ENCODE measurements at regions not wholly inside any gene's neighbourhood (a gene's known extent, or its start where the extent isn't known, plus 50 kb on each side); places are given as distances from the start of the nearest gene placed in this dataset.

- H3K4me3 ChIP-seq (ENCODE audit: low read length): no peak overlapping the region
- no peak for DNase-seq (ENCODE audit: low read depth)
- TF ChIP-seq, protein P1, sequence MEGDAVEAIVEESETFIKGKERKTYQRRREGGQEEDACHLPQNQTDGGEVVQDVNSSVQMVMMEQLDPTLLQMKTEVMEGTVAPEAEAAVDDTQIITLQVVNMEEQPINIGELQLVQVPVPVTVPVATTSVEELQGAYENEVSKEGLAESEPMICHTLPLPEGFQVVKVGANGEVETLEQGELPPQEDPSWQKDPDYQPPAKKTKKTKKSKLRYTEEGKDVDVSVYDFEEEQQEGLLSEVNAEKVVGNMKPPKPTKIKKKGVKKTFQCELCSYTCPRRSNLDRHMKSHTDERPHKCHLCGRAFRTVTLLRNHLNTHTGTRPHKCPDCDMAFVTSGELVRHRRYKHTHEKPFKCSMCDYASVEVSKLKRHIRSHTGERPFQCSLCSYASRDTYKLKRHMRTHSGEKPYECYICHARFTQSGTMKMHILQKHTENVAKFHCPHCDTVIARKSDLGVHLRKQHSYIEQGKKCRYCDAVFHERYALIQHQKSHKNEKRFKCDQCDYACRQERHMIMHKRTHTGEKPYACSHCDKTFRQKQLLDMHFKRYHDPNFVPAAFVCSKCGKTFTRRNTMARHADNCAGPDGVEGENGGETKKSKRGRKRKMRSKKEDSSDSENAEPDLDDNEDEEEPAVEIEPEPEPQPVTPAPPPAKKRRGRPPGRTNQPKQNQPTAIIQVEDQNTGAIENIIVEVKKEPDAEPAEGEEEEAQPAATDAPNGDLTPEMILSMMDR (conservative IDR thresholded peaks at IDR 0.05; ENCODE audit: low read depth, low read length): no peak
Measured at GRCh38 chr2:12340164-12340563, 376.6 kb upstream of the TRIB2 start.

- H3K4me3 ChIP-seq (ENCODE audit: low read length): no peak overlapping the region
- no peak for DNase-seq (ENCODE audit: low read depth)
- TF ChIP-seq, protein P1 (conservative IDR thresholded peaks at IDR 0.05; ENCODE audit: low read depth, low read length): no peak
Measured at GRCh38 chr2:12341215-12341614, 375.5 kb upstream of the TRIB2 start.

- no peak for DNase-seq (ENCODE audit: low read depth)
- no peak overlapping the region for H3K4me3 ChIP-seq (ENCODE audit: low read length)
- TF ChIP-seq, protein P1 (conservative IDR thresholded peaks at IDR 0.05; ENCODE audit: low read depth, low read length): no peak
Measured at GRCh38 chr2:12341920-12342319, 374.8 kb upstream of the TRIB2 start.

DNA sequence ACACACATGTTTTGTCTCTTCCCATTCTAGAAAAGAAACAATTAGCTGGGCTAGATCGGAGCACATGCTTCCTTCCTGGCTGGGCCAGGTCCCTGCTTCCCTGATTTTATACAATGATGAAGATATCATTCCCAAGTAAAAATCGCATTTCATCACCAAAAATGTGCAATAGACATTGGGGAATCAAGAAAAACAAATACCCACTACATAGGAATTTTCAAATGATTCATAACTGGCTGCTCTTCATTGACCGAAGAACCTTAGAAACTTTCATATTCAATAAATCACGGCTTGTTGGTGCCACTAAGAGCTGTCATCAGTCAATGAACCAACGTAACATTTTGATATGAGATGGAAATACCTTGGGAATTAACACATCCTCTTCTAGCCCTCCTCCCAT is 373.6 kb upstream of the TRIB2 start:
- TF ChIP-seq, protein P1 (conservative IDR thresholded peaks at IDR 0.05; ENCODE audit: low read depth, low read length): no peak
- DNase-seq (ENCODE audit: low read depth): no peak
- no peak overlapping the region for H3K4me3 ChIP-seq (ENCODE audit: low read length)

DNA sequence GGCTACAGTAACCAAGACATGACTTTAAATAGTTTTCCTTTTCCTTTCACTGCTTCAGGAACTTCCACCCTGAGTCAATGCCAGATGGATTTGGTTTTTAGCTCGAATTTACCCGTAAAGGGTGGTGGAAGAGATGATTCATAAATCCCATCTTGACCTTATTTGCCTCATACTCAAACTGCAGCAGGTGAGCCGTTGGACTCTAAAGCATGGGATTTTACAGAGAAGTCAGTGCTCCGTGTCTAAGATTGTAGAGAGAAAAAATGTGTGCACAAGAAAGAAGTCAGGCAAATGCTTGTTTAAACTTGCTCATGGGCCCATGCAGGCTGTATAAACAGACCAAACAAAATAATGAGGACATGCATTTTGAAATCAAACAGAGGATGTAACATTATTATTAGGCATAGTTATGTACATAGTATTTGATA is 369.7 kb upstream of the TRIB2 start:
- DNase-seq (ENCODE audit: low read depth): no peak
- TF ChIP-seq, protein P1 (conservative IDR thresholded peaks at IDR 0.05; ENCODE audit: low read depth, low read length): no peak

DNA sequence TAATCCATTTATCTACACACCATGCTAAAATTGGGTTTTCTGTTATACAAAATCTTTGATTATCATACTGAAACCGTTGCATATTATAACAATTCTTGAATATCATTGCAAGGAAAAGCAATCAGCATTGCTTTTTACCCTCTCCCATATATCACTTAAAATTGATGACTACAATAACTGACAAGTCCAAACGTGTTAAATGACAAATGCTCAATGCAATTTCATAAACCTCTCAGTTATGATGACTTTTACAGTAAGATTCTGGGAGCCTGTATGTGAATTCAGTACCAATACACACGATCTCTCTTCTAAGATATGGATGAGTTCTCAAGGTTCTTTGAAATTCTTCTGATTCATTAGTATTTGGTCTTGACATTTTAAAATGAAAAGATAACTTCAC is 368.5 kb upstream of the TRIB2 start:
- H3K4me3 ChIP-seq (ENCODE audit: low read length): no peak overlapping the region
- no peak for DNase-seq (ENCODE audit: low read depth)
- TF ChIP-seq, protein P1 (conservative IDR thresholded peaks at IDR 0.05; ENCODE audit: low read depth, low read length): no peak

More for the DNA sequence above, 369.7 kb upstream of the TRIB2 start:
- no peak overlapping the region for H3K4me3 ChIP-seq (ENCODE audit: low read length)

DNA sequence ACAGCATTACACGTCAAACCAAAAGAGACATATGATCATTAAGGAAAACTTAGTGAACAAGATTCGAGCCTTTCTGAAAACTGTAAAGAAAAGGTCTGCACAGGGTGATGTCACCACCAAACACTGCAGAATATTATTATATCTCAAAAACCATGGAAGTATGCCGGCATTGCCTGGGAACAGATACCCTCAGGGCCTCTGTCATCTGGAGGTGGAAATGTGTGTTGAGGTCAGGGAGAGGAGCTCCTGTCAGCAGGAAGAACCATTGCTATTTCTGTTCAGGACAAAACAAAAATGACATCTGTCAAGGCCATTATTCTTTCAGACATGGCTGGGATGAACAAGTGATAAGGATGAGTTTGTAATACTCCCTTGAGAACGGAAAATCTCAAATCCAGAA is 365.9 kb upstream of the TRIB2 start:
- DNase-seq (ENCODE audit: low read depth): no peak
- no peak overlapping the region for H3K4me3 ChIP-seq (ENCODE audit: low read length)
- TF ChIP-seq, protein P1 (conservative IDR thresholded peaks at IDR 0.05; ENCODE audit: low read depth, low read length): no peak
